ENCODE measurements at regions not wholly inside any gene's neighbourhood (a gene's known extent, or its start where the extent isn't known, plus 50 kb on each side); places are given as distances from the start of the nearest gene placed in this dataset.

- CTCF ChIA-PET = interaction anchor here (0.8 kb wide), 1 partner anchor 11 kb away, joined by 3 read pairs; no protein-coding TSS in a partner anchor
- Mint-ChIP-seq H3K27me3 (no peaks in the 10 kb centered on the region), H3K9me3 (peaks cover 4% of the 10 kb centered on the region), H3K36me3 (ENCODE audit: low read depth) (no peaks in the 10 kb centered on the region), H3K4me3 (no peak overlapping the region), H3K27ac (no peak overlapping the region), H3K4me1 (peaks cover 24% of the 10 kb centered on the region)
- DNase-seq = no peak
- POLR2A ChIA-PET = no interaction called here
Observed at GRCh38 chr2:48120759-48121242, 193.7 kb upstream of the FOXN2 start.

GRCh38 chr2:48122166-48122565 is 192.3 kb upstream of the FOXN2 start:
- Mint-ChIP-seq H3K4me1 (peaks cover 24% of the 10 kb centered on the region), H3K27me3 (no peaks in the 10 kb centered on the region), H3K9me3 (peaks cover 4% of the 10 kb centered on the region), H3K27ac (no peak overlapping the region), H3K4me3 (no peak overlapping the region), H3K36me3 (ENCODE audit: low read depth) (no peaks in the 10 kb centered on the region)
- DNase-seq = no peak
- ChIA-PET CTCF (interaction anchor here (0.7 kb wide), 1 partner anchor 561 kb away, joined by 3 read pairs; no protein-coding TSS in a partner anchor), POLR2A (no interaction called here)

- CTCF ChIA-PET = no interaction called here
- no peaks in the 10 kb centered on the region for H3K27me3 Mint-ChIP-seq
- POLR2A ChIA-PET = no interaction called here
- no peak overlapping the region for H3K27ac Mint-ChIP-seq
- H3K4me3 Mint-ChIP-seq = no peak overlapping the region
- H3K9me3 Mint-ChIP-seq = peaks cover 6% of the 10 kb centered on the region
- no peaks in the 10 kb centered on the region for H3K36me3 Mint-ChIP-seq (ENCODE audit: low read depth)
- peaks cover 24% of the 10 kb centered on the region for H3K4me1 Mint-ChIP-seq
- no peak for DNase-seq
Observed at GRCh38 chr2:48124592-48124991, 189.9 kb upstream of the FOXN2 start.

GRCh38 chr2:48126162-48126561 is 188.3 kb upstream of the FOXN2 start:
- no peaks in the 10 kb centered on the region for H3K36me3 Mint-ChIP-seq (ENCODE audit: low read depth)
- CTCF ChIA-PET = interaction anchor here (0.9 kb wide), 1 partner anchor 268 kb away, joined by 4 read pairs; no protein-coding TSS in a partner anchor
- H3K27ac Mint-ChIP-seq = no peak overlapping the region
- peaks cover 14% of the 10 kb centered on the region for H3K4me1 Mint-ChIP-seq
- no peak overlapping the region for H3K4me3 Mint-ChIP-seq
- DNase-seq = no peak
- no peaks in the 10 kb centered on the region for H3K27me3 Mint-ChIP-seq
- POLR2A ChIA-PET = no interaction called here
- H3K9me3 Mint-ChIP-seq = peaks cover 3% of the 10 kb centered on the region

- DNase-seq = no peak
- POLR2A ChIA-PET = no interaction called here
- Mint-ChIP-seq H3K27ac (no peak overlapping the region), H3K36me3 (ENCODE audit: low read depth) (no peaks in the 10 kb centered on the region), H3K27me3 (no peaks in the 10 kb centered on the region), H3K9me3 (peaks cover 3% of the 10 kb centered on the region), H3K4me1 (peaks cover 3% of the 10 kb centered on the region), H3K4me3 (no peak overlapping the region)
- CTCF ChIA-PET = interaction anchor here (0.9 kb wide), 1 partner anchor 18 kb away, joined by 3 read pairs; no protein-coding TSS in a partner anchor
Observed at GRCh38 chr2:48127612-48128191, 186.8 kb upstream of the FOXN2 start.

- Mint-ChIP-seq H3K9me3 (peaks cover 3% of the 10 kb centered on the region), H3K36me3 (ENCODE audit: low read depth) (no peaks in the 10 kb centered on the region), H3K4me1 (no peaks in the 10 kb centered on the region), H3K4me3 (no peak overlapping the region), H3K27ac (no peak overlapping the region), H3K27me3 (no peaks in the 10 kb centered on the region)
- no peak for DNase-seq
- ChIA-PET CTCF (no interaction called here), POLR2A (no interaction called here)
Observed at GRCh38 chr2:48129293-48129950, 185.1 kb upstream of the FOXN2 start.

- no peak for DNase-seq
- H3K4me1 Mint-ChIP-seq = no peaks in the 10 kb centered on the region
- POLR2A ChIA-PET = no interaction called here
- peaks cover 3% of the 10 kb centered on the region for H3K9me3 Mint-ChIP-seq
- H3K4me3 Mint-ChIP-seq = no peak overlapping the region
- no peak overlapping the region for H3K27ac Mint-ChIP-seq
- H3K36me3 Mint-ChIP-seq (ENCODE audit: low read depth) = no peaks in the 10 kb centered on the region
- CTCF ChIA-PET = no interaction called here
- H3K27me3 Mint-ChIP-seq = no peaks in the 10 kb centered on the region
Observed at GRCh38 chr2:48131539-48132270, 182.8 kb upstream of the FOXN2 start.

GRCh38 chr2:48132271-48132625 is 182.2 kb upstream of the FOXN2 start:
- Mint-ChIP-seq H3K9me3 (peaks cover 3% of the 10 kb centered on the region), H3K4me1 (no peaks in the 10 kb centered on the region), H3K27me3 (no peaks in the 10 kb centered on the region), H3K27ac (no peak overlapping the region), H3K4me3 (no peak overlapping the region), H3K36me3 (ENCODE audit: low read depth) (no peaks in the 10 kb centered on the region)
- ChIA-PET CTCF (no interaction called here), POLR2A (no interaction called here)
- no peak for DNase-seq

GRCh38 chr2:48134704-48135103 is 179.8 kb upstream of the FOXN2 start:
- H3K36me3 Mint-ChIP-seq (ENCODE audit: low read depth) = no peaks in the 10 kb centered on the region
- POLR2A ChIA-PET = no interaction called here
- H3K27me3 Mint-ChIP-seq = no peaks in the 10 kb centered on the region
- no peak for DNase-seq
- H3K27ac Mint-ChIP-seq = no peak overlapping the region
- no peaks in the 10 kb centered on the region for H3K9me3 Mint-ChIP-seq
- H3K4me3 Mint-ChIP-seq = no peak overlapping the region
- H3K4me1 Mint-ChIP-seq = no peaks in the 10 kb centered on the region
- CTCF ChIA-PET = no interaction called here

- POLR2A ChIA-PET = no interaction called here
- Mint-ChIP-seq H3K27ac (no peak overlapping the region), H3K36me3 (ENCODE audit: low read depth) (no peaks in the 10 kb centered on the region), H3K4me1 (no peaks in the 10 kb centered on the region), H3K9me3 (no peaks in the 10 kb centered on the region), H3K4me3 (no peak overlapping the region), H3K27me3 (no peaks in the 10 kb centered on the region)
- DNase-seq = no peak
- CTCF ChIA-PET = interaction anchor here (1.1 kb wide), 1 partner anchor 9 kb away, joined by 3 read pairs; no protein-coding TSS in a partner anchor
Observed at GRCh38 chr2:48135797-48136196, 178.7 kb upstream of the FOXN2 start.

GRCh38 chr2:48137829-48138228 is 176.7 kb upstream of the FOXN2 start:
- peaks cover 1% of the 10 kb centered on the region for H3K27me3 Mint-ChIP-seq
- no peak overlapping the region for H3K4me3 Mint-ChIP-seq
- no peaks in the 10 kb centered on the region for H3K4me1 Mint-ChIP-seq
- H3K36me3 Mint-ChIP-seq (ENCODE audit: low read depth) = peaks cover 1% of the 10 kb centered on the region
- ChIA-PET POLR2A (no interaction called here), CTCF (no interaction called here)
- H3K27ac Mint-ChIP-seq = no peak overlapping the region
- no peaks in the 10 kb centered on the region for H3K9me3 Mint-ChIP-seq
- no peak for DNase-seq

GRCh38 chr2:48138898-48139297 is 175.6 kb upstream of the FOXN2 start:
- POLR2A ChIA-PET = no interaction called here
- H3K27ac Mint-ChIP-seq = no peak overlapping the region
- peaks cover 2% of the 10 kb centered on the region for H3K9me3 Mint-ChIP-seq

GRCh38 chr2:48140586-48140985 is 173.9 kb upstream of the FOXN2 start:
- no peak overlapping the region for H3K27ac Mint-ChIP-seq
- H3K9me3 Mint-ChIP-seq = peaks cover 2% of the 10 kb centered on the region
- peaks cover 4% of the 10 kb centered on the region for H3K36me3 Mint-ChIP-seq (ENCODE audit: low read depth)
- H3K4me1 Mint-ChIP-seq = peaks cover 11% of the 10 kb centered on the region
- peaks cover 1% of the 10 kb centered on the region for H3K27me3 Mint-ChIP-seq
- H3K4me3 Mint-ChIP-seq = no peak overlapping the region
- no peak for DNase-seq
- CTCF ChIA-PET = no interaction called here
- POLR2A ChIA-PET = no interaction called here

More at GRCh38 chr2:48138898-48139297, 175.6 kb upstream of the FOXN2 start:
- no peak for DNase-seq
- Mint-ChIP-seq H3K4me3 (no peak overlapping the region), H3K4me1 (no peaks in the 10 kb centered on the region), H3K27me3 (peaks cover 1% of the 10 kb centered on the region), H3K36me3 (ENCODE audit: low read depth) (peaks cover 4% of the 10 kb centered on the region)
- CTCF ChIA-PET = no interaction called here
